Neural progenitor cell (in vitro differentiated cells): ENCODE measurements at regions not wholly inside any gene's neighbourhood (a gene's known extent, or its start where the extent isn't known, plus 50 kb on each side); places are given as distances from the start of the nearest gene placed in this dataset.
"Not testable (repeated sequence)": the region's sequence is repeated elsewhere in the genome, so short reads cannot be mapped to it uniquely, and the experiment has no call there.

Experiments
- CTCF ChIP-seq: fragments of 200-600 bp; sonication (generic); IDR thresholded peaks from 2 replicates; pipeline ENCODE4 v1.5.1; 2017; ENCODE audit warnings: antibody characterized with exemption, mild to moderate bottlenecking
- EZH2 ChIP-seq: fragments of 200-600 bp; sonication (generic); IDR thresholded peaks from 2 replicates; pipeline ENCODE4 v1.6.1; 2017; ENCODE audit warnings: antibody characterized with exemption, mild to moderate bottlenecking, moderate library complexity
- EZH2phosphoT487 ChIP-seq: fragments of 200-600 bp; sonication (generic); IDR thresholded peaks from 2 replicates; pipeline ENCODE4 v1.6.1; 2017; ENCODE audit warnings: antibody characterized with exemption

DNA sequence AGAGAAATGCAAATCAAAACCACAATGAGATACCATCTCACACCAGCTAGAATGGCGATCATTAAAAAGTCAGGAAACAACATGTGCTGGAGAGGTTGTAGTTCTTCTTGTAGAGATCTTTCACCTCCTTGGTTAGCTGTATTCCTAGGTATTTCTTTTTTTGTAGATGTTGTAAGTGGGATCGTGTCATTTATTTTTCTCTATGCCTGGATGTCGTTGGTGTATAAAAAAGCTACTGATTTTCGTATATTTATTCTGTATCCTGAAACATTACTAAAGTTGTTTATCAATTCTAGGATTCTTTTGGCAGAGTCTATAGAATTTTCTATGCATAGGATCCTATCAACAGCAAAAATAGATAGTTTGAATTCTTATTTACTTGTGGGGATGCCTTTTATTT lies 1271.8 kb downstream of the TMEM121 start:
- not testable (repeated sequence) for TF ChIP-seq CTCF, EZH2, EZH2phosphoT487
